ENCODE measurements at regions not wholly inside any gene's neighbourhood (a gene's known extent, or its start where the extent isn't known, plus 50 kb on each side); places are given as distances from the start of the nearest gene placed in this dataset.

DNA sequence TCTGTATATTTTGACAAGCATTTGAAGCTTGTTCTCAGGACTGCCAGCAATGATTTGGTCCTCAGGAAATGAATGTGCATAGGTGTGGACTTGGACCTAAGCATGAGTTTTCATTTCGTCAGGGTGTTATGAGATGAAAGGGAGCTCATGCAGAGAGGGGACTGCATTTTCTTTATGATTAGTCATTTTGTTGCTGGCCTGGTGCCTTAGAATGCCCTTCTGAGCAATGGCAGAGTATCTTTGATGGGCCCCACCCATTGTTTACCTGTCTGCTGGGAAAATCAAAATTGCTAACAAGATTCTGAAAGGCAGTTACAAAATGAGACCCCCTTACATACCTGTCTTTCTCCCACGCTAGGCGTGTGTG lies 51.5 kb upstream of the MTHFD1L start:
- FAIRE-seq = no peak
- peak in 1 of 2 donors; percentile 16 for DNase-seq (ENCODE audit: low spot score in 2 of 2)
